GM18858 (cell line): ENCODE measurements at regions not wholly inside any gene's neighbourhood (a gene's known extent, or its start where the extent isn't known, plus 50 kb on each side); places are given as distances from the start of the nearest gene placed in this dataset.

Experiments used
- ATAC-seq: cut with Tn5 transposase; IDR thresholded peaks from one replicate; pipeline ENCODE4 v1.9.1; 2021; ENCODE audit not compliant: unreplicated experiment

DNA sequence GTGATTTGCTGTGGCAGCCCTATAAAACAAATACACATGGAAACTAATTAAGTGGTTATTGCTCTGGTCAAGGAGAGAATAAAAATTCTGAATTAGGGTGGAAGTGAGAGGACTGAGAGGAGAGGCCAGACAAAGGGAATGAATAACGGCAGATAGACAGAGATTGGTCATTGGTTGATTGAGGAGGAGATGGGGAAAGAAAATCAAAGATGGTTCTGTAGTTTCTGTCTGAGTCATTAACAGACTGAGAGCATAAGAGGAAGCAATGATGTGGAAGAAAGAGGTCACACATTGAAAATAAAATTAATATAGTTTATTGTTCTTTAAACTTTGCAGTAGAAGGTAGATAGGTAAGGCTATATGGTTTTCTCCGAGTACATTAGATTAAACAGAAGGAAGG, 469.8 kb downstream of the ACTL7B start:
- no peak for ATAC-seq

DNA sequence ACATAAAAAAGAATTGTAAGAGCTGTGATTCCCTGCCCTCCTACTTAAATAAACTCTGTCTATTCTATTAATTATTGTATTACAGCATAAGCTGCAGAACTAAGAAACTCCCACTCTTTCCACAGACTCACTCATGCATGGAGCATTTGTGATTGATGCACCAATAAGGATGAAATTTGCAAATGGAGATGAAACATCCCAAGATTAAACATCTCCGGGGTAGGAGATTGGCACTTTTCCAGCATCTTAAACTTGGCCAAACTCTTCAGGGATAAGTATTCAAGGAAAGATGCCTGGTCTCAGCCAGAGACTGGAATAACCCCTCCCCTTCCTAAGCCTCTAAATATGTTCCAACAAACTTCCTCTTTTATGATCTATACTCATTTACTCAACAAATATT, 472.0 kb downstream of the ACTL7B start:
- ATAC-seq = no peak

DNA sequence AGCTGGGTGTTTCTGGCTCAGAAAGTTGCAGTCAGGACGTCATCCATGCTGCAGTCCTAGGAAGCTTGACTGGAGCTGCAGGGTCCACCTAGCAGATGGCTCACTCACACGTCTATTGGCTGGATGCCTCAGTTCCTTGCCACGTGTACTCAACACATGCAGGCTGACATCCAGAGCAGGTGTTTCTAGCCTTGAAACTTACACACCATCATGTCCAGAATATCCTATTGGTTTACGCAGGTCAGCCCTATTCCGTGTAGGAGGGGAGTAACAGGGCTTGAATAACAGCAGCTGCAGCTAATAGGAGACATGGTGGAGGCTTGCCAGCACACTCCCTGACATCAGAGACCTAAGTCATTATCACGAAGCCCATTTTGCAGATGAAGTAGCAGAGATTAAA, 473.5 kb downstream of the ACTL7B start:
- ATAC-seq = no peak

DNA sequence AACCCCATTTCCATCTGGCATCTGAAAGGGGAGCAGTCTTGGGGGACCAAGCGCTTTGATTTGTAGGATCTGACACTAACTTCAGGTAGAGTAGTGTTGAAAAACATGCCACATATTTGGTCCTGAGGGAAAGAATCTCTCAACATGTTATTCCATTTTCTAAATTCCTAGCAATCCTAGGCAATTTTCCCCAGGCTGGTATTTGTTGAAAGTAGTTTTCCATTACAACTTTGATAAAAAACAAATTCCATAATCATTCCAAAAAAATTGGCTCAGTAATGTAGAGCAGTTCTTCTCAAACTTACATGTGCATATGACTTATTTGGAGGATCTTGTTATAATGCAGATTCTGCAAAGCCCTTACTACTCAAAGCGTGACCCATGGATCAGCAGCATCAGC, 477.9 kb downstream of the ACTL7B start:
- ATAC-seq = no peak

DNA sequence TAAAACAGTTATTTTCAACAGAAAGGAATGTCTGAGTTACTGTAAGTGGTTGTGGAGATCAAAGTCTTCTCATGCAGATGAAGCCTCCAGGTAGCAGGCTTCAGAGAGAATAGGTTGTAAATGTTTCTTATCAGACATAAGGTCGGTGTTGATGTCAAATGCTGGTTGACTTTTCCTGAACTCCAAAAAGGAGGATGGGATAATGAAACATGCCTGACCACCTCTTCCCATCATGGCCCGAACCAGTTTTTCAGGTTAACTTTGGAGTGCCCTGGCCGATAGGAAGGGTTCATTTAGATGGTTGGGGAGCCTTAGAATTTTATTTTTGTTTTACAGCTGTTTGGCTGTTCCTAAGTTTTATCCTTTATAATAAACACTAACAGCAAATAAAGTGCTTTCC, 478.4 kb downstream of the ACTL7B start:
- no peak for ATAC-seq

DNA sequence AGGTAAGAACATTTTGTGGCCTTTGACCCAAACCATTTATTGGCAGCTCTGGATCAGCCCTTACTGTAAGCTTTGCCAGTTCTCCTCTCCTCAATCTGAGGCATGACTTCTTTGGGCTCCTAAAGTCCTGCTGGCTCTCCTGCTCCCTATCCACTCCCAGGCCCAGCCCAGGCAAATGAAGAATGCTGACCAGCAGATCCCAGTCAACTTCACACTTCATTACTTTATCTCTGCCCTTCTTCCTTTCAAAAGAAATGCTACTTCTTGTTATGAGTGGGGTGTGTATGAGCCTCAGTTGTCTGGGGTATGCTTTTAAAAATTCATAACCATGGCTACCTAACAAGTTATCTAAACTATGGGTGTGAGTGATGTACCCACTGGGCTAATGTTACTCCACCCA, 479.6 kb downstream of the ACTL7B start:
- ATAC-seq = no peak

DNA sequence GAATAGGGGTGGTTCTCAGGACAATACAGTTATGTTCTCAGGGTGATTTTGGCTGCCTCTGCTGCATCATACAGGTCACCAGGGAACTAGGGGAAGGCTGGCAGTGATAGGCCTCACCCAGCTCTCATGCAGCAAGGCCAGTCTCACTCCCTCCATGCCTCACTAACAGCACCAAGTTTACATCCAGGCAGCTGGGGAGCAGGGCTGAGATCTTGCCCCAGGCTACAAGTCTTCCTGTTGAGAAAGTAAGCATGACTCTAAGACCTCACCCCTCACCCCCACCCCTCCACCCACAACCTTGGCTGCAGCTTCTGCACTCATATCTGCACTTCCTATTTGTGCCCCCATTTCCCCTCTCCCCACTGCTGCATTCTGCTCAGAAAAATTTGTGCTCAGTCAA, 481.2 kb downstream of the ACTL7B start:
- no peak for ATAC-seq

DNA sequence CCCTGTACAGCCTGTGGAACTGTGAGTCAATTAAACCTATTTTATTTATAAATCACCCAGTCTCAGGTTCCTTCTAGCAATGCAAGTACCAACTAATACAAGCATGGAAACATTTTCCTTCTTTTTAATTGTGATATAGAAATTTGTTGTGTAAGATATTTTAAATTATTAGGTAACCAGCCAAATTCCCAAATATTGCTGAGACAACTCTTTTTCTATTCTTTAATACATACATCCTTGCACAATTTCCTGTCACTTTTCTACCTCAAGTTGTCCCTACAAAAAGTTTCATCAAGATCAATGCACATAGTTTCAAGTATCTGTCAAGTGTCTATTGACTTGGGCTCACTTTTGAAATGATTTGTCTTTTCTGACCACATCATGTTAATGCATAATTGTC, 488.6 kb downstream of the ACTL7B start:
- ATAC-seq = no peak

DNA sequence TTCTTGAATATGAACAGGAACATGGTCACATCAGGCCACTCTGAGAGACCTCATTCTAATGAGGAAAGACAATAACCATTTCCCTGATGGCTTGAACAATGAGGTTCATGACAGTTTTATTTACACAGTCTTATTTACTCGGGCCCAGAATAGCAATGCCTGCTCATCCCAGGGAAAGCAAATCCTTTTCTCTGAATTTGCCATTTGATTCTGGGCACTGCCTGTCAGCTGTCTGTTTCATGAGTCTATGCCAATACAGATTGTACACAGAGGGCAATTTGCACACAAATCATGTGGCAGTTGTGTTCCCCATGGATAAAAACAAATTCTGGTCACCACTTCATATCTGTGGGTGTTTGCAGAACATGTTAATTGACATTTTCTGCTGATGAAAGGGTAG, 492.5 kb downstream of the ACTL7B start:
- no peak for ATAC-seq

DNA sequence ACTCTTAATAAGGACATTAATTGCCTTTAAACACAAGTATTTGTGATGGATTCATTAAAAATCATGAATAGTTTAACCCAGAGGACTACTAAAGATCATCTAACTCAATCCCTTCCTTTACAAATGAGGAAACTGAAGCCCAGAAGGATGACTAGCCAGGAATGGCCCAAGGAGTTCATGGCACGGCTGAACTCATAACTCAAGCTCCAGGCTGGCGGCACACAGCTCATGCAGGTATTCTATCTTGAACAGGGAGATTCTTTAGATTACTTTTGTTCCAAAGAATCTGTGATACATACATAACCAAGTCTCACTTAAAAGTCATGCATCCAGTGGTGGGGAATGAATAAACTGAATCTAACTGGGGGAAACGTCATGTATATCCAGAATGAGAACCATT, 495.5 kb downstream of the ACTL7B start:
- no peak for ATAC-seq

DNA sequence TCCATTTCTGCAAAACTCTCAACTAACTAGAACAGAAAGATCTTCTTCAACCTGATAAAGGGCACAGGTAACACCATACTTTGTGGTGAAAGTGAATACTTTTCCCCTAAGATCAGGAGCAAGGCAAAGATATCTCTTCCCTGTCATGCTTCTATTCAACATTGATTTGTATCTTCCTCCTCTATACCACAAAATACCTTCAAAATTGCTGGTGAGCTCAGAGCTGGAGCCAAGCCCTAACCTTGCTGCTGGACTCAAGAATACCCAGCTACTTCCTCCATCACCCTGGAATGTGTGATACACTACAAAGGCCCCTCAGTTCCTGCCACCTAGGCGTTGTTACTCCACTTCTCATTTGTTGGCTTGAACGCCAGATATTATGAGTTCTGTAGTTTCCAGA, 499.0 kb downstream of the ACTL7B start:
- ATAC-seq = no peak

DNA sequence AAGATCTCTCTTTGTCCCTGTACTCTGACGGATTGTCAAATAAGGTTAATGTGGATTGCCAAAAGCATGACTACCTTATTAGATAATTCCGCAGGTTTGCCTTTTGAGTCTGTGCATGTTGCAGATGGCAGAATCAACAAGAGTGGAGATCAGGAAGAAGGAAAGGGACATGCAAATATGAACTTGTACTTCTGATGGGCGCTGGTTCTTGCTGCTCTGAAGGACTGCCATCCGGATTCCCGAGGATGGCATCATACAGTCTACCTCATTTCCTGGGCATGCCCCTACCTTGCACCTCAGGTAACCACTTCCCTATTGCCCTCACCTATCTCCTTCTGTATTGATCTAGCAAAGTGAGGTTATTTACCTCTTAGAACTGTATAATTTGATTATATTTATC, 504.2 kb downstream of the ACTL7B start:
- no peak for ATAC-seq

DNA sequence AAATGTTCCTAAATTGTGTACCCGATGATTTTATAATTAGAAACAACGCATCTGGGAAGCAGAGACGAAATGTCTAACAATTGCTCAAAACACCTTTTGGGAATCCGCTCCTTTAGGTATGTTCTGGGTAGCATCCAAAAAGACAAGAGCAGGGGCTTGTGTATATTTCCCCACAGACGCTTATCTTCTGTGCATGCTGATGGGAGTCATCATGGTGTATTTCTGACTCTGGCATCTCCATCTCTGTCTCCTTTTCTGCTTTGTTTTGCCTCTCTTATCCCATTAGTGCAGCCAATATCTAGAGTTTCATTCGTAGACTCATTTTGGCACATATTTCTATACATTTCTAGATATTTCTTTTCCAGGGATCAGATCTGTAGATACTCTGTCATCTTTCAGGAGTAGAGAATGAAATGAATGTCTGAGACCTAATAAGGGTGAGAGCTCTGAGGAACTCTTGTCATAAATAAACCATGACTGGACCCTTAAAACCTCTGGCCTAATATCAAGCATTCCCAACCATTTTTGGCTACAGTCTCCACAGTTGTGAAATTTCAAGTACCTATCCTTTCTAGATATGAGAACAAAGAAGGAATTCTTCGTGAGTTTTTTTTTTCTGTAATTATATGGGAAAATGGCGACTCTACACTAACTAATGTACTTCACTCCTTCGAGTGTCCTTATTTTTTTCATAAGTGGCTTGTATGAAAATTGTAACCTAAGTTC, 508.2 kb downstream of the ACTL7B start:
- ATAC-seq = no peak

DNA sequence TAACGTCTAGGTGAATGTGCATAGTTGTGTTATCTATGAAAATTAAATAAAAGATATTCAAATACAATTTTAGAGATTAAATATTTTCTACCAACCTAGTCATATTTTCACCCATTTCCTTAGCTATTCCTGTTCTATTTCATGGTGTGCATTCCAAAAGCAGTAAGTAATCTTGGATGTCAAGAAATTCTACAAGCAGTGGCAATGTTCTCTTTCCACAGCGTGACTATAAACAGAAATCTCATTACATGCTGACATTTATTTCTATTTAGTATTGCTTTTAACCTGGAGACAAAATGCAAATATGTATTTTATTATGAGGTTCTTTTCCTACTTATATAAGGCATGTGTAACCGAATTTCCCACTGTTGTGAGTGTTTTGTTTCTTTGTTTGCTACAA, 510.0 kb downstream of the ACTL7B start:
- ATAC-seq = no peak

DNA sequence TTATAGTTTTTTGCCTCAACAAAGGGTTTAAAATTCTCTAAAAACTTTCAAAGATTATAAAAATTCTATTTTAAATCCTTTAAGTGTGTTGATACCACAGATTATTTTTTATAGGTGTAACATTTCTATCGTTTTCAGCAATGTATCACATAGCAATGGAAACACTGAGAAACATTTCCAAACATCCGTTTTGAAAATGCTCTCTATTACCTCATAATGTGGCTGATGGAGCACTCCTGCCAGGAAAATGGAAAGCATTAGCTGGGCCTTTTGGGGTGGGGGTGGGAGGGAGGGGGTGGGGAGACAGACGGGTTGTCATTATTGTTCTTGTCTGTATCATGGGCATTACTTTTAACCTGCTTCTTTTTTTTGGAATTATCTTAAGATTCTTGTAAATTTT, 516.5 kb downstream of the ACTL7B start:
- ATAC-seq = no peak

DNA sequence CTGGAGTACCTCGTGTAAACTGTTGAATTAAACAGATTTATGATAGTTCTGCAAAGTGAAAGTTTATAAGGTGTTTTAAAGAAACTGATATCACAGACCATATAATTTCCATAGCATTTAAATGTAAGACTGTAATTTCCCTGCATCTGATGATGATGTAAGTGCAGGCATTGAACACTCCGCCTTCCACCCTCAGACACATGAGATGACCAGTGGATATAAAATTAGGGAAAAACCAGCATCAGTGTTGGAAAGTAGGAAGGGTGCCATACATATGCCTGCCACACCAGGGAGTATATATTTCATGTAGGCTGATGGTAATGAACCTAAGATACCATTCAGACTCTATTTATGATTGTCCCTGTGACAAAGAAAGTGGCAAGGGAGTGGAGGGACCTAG, 519.2 kb downstream of the ACTL7B start:
- no peak for ATAC-seq

DNA sequence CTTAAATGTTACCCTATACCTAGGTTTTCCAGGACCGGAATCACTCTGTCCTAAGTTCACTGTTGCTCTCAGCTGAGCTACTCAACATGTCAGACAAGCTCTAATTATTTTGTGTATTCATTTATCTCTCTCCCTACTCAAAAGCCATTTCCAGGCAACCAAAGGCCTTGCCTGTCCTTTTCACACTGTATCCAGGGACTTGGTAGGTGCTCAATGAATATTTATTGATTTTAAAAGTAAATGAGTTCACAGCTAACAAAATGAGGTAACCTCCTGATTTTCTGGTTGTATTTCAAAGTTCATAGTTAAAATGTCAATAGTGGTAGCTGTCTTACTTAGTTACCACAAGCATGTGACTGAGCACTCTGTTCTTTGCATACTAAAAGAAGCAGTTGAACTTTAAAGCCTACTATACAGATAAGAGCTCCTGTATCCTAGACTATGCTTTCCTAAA, 522.2 kb downstream of the ACTL7B start:
- ATAC-seq = no peak

DNA sequence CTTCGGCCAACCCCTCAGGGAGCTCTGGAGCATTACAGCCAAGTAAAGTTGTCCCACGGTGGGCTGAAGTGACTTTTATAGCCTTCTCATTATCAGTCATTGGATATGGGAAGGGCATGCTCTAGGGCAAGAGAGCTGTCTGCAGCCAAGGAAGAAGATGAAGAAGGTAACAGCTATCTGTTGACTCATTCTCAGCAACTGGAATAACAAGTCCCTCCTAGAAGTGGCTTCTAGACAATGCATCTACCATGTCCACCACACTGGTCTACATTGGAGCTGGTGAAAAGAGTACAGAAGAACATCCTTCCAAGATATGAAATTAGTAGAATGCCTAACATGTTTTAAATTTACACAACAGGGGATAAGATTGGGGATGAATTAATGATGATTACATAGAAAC, 524.2 kb downstream of the ACTL7B start:
- ATAC-seq = no peak

DNA sequence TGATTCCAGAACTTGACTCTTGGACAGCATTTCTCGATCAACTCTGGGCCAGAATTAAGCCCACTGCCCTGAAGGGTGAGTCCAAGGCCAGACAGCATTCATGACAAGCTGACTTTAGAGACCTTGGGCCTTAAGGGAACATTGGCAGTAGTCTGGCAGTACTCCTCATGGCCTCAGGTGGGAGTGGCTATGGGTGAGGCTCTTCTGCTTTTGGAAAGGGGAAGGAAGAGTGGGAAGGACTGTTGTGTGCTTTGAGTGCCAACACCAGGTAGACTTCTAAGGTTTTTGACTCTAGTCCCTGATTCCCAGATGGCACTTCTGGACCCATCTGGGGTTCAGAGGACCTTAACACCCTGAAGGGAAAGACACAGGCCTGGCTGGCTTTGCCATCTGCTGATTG, 530.4 kb downstream of the ACTL7B start:
- no peak for ATAC-seq

DNA sequence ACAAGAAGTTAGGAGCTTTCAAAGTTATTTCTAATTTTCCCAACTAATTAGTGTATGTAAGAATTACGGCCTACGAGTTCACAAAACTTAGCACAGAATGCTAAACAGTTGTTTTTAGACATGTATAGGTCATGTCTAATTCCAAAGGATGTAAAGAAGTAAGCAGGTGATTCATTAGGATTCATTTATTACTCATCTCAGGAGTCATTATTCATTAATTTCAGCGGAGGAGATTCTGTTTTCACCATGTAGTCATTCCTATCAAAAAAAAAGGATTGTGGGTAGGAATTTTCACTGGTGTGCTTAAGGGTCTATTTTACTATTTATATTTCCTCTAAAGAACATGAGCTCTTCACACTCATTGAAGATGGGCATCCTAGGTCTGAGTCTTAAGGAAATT, 532.2 kb downstream of the ACTL7B start:
- no peak for ATAC-seq

DNA sequence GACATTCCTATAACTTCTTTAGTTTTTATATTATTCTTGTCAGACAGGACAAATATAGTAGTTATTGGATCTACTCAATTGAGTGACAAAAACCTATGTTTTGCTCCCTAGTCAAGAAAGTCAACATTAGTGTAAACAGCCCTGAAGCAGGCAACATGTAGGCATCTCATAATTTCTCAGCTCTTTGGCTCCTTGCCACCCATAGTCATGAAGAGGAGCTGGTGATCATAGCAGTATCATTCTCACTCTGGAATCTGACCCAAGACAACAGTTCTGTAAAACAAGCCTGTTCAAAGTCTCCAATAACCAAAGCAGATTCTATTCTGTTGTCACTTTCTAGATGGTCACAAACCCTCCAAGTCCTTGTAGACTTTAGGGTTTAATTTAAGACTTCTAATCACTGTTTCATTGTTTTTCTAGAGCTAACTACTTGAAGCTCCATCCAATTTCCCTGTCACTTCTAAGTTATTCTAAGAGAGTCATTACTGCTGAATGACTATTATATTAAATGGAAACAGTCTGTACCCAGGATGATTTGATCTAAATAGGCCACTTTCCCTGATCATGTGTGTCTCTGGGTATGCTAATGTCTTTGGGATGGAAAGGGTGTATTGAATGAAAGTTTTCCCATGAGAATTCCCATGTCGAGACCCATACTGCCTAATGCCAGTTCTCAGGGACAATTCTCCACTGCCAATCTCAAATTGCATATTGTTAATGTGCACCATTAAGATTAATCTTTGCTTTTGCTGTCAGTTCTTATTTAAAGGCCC, 533.3 kb downstream of the ACTL7B start:
- no peak for ATAC-seq

DNA sequence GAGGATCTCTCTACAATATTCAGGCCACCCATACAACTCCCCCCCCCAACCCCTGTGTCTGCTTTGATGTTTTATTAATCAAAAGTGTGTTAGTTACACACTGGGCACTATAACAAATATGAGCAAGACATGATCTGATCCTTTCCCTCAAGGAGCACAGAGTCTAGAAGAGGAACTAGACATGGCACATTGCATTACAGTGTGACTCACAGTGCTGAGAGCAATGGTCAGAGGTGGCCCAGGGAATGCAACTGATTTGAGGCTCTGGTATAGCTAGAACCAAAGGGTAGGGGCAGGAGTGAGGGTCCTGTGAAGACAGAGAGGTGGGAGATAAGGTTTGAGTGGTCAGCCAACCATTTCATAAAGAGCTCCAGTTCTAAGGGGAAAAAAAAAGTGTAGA, 539.2 kb downstream of the ACTL7B start:
- no peak for ATAC-seq

DNA sequence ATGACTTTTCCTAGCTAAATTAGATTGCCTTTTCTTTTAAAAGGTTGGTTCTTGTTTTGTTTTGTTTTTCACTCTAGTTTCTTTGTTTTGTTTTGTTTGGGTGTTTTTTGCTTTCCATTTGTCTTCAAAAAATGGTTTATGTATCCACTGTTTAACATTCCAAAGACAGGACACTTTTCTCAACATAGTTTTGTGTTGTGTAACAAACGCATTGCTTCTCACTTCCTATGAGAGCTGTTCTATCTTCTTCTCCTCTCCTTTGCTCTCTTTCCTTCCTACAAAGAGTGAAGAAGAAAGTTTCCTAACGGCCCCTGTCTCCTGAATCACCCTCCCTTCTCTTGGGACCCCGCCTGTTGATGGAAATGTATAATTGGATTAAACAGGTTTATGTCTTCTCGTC, 539.7 kb downstream of the ACTL7B start:
- ATAC-seq = no peak
